Subcutaneous abdominal adipose tissue (tissue), 5 donors: ENCODE measurements at regions not wholly inside any gene's neighbourhood (a gene's known extent, or its start where the extent isn't known, plus 50 kb on each side); places are given as distances from the start of the nearest gene placed in this dataset.

Experiments used
- H3K27ac ChIP-seq: one replicate; pipeline ENCODE4 v1.7.0; 2013; ENCODE audit warnings: low read depth, mild to moderate bottlenecking, inconsistent platforms, low read length, moderate library complexity
- H3K27me3 ChIP-seq, 5 donors: one replicate each; pipeline ENCODE4 v1.7.0; 2013; ENCODE audit warnings: low read length in 5 of 5, inconsistent platforms in 1 of 5; ENCODE audit not compliant: control insufficient read depth in 5 of 5, insufficient read depth in 4 of 5
- H3K36me3 ChIP-seq, 5 donors: one replicate each; pipeline ENCODE4 v1.7.0; 2013; ENCODE audit warnings: low read length in 5 of 5; ENCODE audit not compliant: control insufficient read depth in 5 of 5, insufficient read depth in 5 of 5
- H3K4me1 ChIP-seq, 5 donors: one replicate each; pipeline ENCODE4 v1.7.0; 2013; ENCODE audit warnings: low read length in 5 of 5, mild to moderate bottlenecking in 3 of 5, moderate library complexity in 1 of 5; ENCODE audit not compliant: control insufficient read depth in 5 of 5, insufficient read depth in 5 of 5
- H3K4me3 ChIP-seq, 5 donors: one replicate each; pipeline ENCODE4 v1.7.0; 2013; ENCODE audit warnings: low read length in 5 of 5, low read depth in 1 of 5
- H3K9ac ChIP-seq, 5 donors: one replicate each; pipeline ENCODE4 v1.7.0; 2013; ENCODE audit warnings: low read length in 5 of 5, mild to moderate bottlenecking in 4 of 5, moderate library complexity in 3 of 5
- H3K9me3 ChIP-seq, 5 donors: one replicate each; pipeline ENCODE4 v1.7.0; 2013; ENCODE audit warnings: low read length in 5 of 5; ENCODE audit not compliant: control insufficient read depth in 5 of 5
- donor health status: healthy.
- donor health status: healthy.
- donor health status: healthy.
- donor health status: healthy.
- donor health status: healthy.

DNA sequence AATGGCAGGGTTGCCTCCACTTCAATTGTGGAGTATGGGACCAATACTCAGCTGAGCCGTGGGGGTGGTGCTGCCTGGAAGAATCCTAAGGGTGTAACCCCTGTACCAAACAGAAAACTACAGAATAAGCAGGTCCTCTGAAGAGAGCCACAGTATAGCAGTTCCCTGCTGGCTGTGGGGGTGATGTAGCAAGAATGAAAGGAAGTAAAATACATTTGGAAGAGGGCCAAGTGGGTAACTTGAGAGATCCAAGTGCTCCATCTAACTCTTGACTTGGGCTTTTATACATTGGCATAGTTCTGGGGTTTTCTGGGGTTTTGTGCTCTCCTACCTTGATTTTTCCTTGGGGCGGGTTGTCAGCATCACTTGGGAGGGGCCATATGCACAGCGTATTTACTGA, 341.4 kb downstream of the OTOL1 start:
- H3K4me3 ChIP-seq: no peak overlapping the region
- no peaks in the 10 kb centered on the region for H3K36me3 ChIP-seq
- no peak overlapping the region for H3K9ac ChIP-seq
- H3K27me3 ChIP-seq: no peaks in the 10 kb centered on the region
- no peaks in the 10 kb centered on the region for H3K4me1 ChIP-seq
- no peaks in the 10 kb centered on the region for H3K9me3 ChIP-seq
- H3K27ac ChIP-seq: no peak overlapping the region

GRCh38 chr3:161848376-161848775, 351.8 kb downstream of the OTOL1 start:
- Histone ChIP-seq H3K36me3 (no peaks in the 10 kb centered on the region), H3K27me3 (no peaks in the 10 kb centered on the region), H3K9ac (no peak overlapping the region), H3K9me3 (no peaks in the 10 kb centered on the region), H3K4me3 (no peak overlapping the region), H3K27ac (no peak overlapping the region), H3K4me1 (no peaks in the 10 kb centered on the region)

DNA sequence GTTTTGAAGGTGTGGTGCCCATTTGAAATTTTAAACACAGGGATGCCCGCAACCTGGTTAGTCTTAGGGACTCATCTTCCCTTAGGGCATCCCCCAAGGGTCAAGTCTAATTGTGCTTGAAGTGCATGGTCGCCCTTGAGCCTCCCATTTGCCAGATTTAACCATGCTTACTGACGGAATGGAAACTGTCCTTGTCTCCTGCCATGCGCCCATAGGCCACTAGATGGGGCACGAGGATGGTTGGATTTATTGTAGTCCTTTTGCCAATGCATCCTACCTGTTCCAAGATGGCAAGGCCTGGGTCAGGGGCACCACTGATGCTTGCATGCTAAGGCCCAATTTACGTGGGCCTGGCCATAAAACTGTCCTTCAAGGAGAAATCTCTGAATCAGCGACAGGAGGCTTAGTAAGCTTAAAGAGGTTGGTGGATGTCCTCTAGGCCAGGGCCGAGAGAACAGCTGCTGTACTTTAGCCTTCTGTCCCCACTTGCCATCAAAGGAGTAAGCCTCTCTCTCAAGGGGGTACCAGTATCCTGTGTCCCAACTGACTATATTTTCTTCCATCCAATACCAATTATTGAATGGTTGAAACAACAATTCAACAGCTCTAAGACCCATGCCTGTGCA, 355.4 kb downstream of the OTOL1 start:
- Histone ChIP-seq H3K9ac (no peak overlapping the region), H3K4me1 (no peaks in the 10 kb centered on the region), H3K36me3 (no peaks in the 10 kb centered on the region), H3K27me3 (no peaks in the 10 kb centered on the region), H3K9me3 (no peaks in the 10 kb centered on the region), H3K27ac (no peak overlapping the region), H3K4me3 (no peak overlapping the region)

GRCh38 chr3:161852744-161853143, 356.1 kb downstream of the OTOL1 start:
- H3K27me3 ChIP-seq: no peaks in the 10 kb centered on the region
- no peaks in the 10 kb centered on the region for H3K4me1 ChIP-seq
- no peak overlapping the region for H3K9ac ChIP-seq
- H3K4me3 ChIP-seq: no peak overlapping the region
- no peaks in the 10 kb centered on the region for H3K9me3 ChIP-seq
- H3K27ac ChIP-seq: no peak overlapping the region
- no peaks in the 10 kb centered on the region for H3K36me3 ChIP-seq

- H3K9ac ChIP-seq: no peak overlapping the region
- no peaks in the 10 kb centered on the region for H3K4me1 ChIP-seq
- H3K27ac ChIP-seq: no peak overlapping the region
- no peak overlapping the region for H3K4me3 ChIP-seq
- no peaks in the 10 kb centered on the region for H3K36me3 ChIP-seq
- no peaks in the 10 kb centered on the region for H3K9me3 ChIP-seq
- H3K27me3 ChIP-seq: no peaks in the 10 kb centered on the region
Observed at GRCh38 chr3:161854232-161854771, 357.7 kb downstream of the OTOL1 start.

DNA sequence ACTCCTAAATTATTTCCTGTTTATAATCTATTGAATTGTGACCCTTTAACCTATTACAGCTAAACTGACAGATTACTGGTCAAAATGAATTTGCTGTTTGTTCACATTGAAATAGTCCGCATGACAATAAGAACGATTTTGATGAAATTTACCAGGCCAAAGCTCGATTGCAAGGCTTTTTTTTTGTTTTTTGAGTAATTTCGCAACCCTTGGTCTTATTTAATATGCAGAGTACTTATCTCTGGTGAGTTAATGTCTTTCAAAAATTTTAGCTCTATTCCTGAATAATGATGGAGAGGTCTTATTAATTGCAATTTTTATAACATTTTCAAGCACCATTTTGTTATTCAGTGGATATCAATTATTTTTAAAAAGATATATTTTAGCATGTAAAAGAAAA, 362.4 kb downstream of the OTOL1 start:
- H3K36me3 ChIP-seq: no peaks in the 10 kb centered on the region
- no peaks in the 10 kb centered on the region for H3K27me3 ChIP-seq
- no peak overlapping the region for H3K9ac ChIP-seq
- no peaks in the 10 kb centered on the region for H3K9me3 ChIP-seq
- H3K27ac ChIP-seq: no peak overlapping the region
- no peak overlapping the region for H3K4me3 ChIP-seq
- H3K4me1 ChIP-seq: no peaks in the 10 kb centered on the region

DNA sequence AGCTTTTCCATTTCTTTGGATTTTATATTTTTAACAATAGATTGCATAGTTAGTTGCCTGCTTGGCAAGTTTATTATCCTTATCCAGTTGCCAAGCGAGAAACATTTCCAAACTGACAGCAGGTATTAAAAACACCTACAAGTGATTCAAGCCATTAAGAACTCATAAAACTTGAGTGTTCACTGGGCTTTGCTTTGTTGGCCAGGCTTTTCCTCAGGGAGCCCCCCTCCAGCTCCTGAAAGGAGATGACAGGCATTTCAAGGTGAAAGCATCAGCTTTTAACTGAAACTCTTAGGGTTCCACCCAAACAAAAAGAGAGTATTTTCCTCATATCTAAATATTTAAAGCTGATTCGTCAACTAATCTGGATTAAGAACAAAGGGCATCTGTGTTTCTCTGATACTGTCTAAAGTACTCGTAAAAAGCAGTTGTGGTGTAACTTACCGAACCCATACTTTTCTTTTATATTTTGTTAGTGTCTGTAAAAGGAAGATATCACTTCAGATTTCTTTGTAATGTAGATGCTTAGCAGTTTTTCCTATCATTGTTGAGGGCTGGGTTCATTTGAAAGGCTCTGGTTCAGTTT, 363.4 kb downstream of the OTOL1 start:
- Histone ChIP-seq H3K4me1 (no peaks in the 10 kb centered on the region), H3K9ac (no peak overlapping the region), H3K27me3 (no peaks in the 10 kb centered on the region), H3K4me3 (no peak overlapping the region), H3K36me3 (no peaks in the 10 kb centered on the region), H3K27ac (no peak overlapping the region), H3K9me3 (no peaks in the 10 kb centered on the region)

DNA sequence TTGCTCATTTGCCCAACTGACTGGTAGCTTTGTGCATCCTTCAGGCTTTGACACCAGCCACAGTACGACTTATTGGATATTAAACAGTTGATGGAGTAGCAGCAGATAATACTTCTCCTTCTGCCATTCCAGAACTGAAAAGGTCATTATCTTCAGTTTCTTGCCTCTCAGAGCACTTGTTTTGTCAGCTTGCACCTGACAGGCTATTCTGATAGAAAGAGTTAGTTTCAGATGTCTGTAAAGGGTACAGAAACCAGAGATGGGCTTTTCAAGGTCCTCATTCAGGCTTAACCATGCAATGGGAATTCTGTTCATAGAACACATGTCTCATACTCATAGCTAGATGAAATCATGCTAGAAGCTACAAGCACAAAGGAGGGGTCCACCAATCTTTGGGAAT, 367.2 kb downstream of the OTOL1 start:
- no peaks in the 10 kb centered on the region for H3K4me1 ChIP-seq
- H3K9me3 ChIP-seq: no peaks in the 10 kb centered on the region
- no peak overlapping the region for H3K9ac ChIP-seq
- H3K27ac ChIP-seq: no peak overlapping the region
- no peak overlapping the region for H3K4me3 ChIP-seq
- H3K36me3 ChIP-seq: no peaks in the 10 kb centered on the region
- no peaks in the 10 kb centered on the region for H3K27me3 ChIP-seq

- Histone ChIP-seq H3K27ac (no peak overlapping the region), H3K4me1 (no peaks in the 10 kb centered on the region), H3K9ac (no peak overlapping the region), H3K27me3 (no peaks in the 10 kb centered on the region), H3K4me3 (no peak overlapping the region), H3K9me3 (no peaks in the 10 kb centered on the region), H3K36me3 (no peaks in the 10 kb centered on the region)
Observed at GRCh38 chr3:161866176-161866575, 369.6 kb downstream of the OTOL1 start.

DNA sequence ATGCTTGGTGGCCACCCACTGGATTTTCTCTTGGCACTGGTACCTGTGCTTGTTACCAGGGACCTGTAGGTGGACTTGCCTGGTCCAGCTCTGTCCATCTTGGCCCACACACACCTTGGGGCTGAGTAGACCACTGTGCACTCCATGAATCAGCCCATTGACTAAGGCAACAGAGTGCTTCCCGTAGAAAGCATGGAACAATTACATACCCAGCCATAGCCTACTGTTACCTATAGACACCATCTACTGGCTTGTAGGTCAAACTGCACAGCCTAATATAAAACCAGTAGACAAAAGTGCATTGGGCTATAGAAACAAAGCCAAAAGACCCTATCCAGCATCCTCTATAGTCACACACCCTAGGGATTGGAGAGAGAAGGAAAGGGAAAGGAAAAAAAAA, 378.9 kb downstream of the OTOL1 start:
- Histone ChIP-seq H3K36me3 (no peaks in the 10 kb centered on the region), H3K9me3 (no peaks in the 10 kb centered on the region), H3K4me3 (no peak overlapping the region), H3K27ac (no peak overlapping the region), H3K9ac (no peak overlapping the region), H3K4me1 (no peaks in the 10 kb centered on the region), H3K27me3 (no peaks in the 10 kb centered on the region)
